Fibroblast of skin of right quadriceps (primary cell): ENCODE measurements at regions not wholly inside any gene's neighbourhood (a gene's known extent, or its start where the extent isn't known, plus 50 kb on each side); places are given as distances from the start of the nearest gene placed in this dataset.
"Not testable (repeated sequence)": the region's sequence is repeated elsewhere in the genome, so short reads cannot be mapped to it uniquely, and the experiment has no call there.

Experiments used
- DNase-seq: peaks from one replicate; pipeline ENCODE4 v3.0.0-alpha.2; 2013

DNA sequence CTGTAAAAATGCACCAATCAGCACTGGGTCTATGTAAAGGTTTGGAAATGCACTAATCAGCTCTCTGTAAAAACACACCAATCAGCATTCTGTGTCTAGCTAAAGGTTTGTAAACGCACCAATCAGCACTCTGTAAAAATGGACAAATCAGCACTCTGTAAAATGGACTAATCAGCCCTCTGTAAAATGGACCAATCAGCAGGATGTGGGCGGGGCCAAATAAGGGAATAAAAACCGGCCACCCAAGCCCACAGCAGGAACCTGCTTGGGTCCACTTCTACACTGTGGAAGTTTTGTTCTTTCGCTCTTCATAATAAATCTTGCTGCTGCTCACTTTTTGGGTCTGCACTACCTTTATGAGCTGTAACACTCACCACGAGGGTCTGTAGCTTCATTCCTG, 101.0 kb downstream of the SMC2 start:
- DNase-seq = not testable (repeated sequence)

DNA sequence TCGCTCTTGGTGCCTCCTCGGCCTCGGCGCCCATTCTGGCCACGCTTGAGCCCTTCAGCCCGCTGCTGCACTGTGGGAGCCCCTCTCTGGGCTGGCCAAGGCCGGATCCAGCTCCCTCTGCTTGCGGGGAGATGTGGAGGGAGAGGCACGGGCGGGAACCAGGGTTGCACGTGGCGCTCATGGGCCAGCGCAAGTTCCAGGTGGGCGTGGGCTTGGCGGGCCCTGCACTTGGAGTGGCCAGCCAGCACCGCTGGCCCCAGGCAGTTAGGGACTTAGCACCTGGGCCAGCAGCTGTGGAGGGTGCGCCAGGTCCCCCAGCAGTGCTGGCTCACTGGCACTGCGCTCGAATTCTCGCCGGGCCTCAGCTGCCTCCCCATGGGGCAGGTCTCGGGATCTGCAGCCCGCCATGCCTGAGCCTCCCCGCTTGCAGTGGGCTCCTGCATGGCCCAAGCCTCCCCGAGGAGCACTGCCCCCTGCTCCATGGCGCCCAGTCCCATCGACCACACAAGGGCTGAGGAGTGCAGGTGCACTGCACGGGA, 106.4 kb downstream of the SMC2 start:
- DNase-seq = no peak

GRCh38 chr9:104206766-104207165, 112.7 kb downstream of the SMC2 start:
- no peak for DNase-seq

DNA sequence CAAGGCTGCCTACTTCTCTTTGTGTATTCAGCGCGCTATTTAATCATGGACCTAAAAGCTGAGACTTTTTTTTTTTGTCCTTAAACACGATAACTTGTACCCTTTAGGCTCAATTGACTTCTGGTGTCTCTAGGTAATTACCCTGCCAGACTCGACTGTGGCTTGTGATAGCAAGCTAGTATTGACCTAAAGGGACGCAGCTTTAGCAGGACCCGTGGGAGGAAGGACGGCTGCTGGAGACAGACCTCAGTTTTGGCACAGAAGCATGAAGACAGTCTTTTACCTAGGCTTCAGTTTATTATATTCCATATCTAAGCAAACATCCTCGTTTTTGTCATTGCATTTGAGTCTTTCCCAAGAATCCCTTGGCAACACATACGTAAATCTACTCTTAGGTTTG, 115.3 kb downstream of the SMC2 start:
- no peak for DNase-seq

- DNase-seq = peak; percentile 32
Observed at GRCh38 chr9:104227108-104227507, 133.0 kb downstream of the SMC2 start.

- peak; percentile 74 for DNase-seq
Observed at GRCh38 chr9:104232781-104233341, 138.8 kb downstream of the SMC2 start.

DNA sequence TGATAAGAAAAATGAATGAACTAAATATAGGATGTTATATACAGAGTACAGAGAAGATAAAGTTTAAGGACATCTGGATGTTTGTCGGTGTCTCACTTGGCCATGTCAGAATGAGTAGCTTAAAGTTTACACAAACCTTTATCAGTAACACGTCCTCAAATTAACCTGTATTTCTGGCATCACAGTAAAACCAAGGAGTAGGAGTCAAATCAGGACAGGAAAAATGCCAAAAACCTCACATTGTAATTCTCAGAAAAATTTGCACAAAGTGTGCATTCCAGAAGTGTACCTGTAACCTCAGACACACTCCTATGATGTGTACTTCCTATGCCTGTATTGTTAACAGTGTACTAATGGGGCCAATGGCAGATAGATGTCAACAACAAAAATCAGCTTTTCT, 139.3 kb downstream of the SMC2 start:
- no peak for DNase-seq

- not testable (repeated sequence) for DNase-seq
Observed at GRCh38 chr9:104234632-104235337, 140.7 kb downstream of the SMC2 start.

DNA sequence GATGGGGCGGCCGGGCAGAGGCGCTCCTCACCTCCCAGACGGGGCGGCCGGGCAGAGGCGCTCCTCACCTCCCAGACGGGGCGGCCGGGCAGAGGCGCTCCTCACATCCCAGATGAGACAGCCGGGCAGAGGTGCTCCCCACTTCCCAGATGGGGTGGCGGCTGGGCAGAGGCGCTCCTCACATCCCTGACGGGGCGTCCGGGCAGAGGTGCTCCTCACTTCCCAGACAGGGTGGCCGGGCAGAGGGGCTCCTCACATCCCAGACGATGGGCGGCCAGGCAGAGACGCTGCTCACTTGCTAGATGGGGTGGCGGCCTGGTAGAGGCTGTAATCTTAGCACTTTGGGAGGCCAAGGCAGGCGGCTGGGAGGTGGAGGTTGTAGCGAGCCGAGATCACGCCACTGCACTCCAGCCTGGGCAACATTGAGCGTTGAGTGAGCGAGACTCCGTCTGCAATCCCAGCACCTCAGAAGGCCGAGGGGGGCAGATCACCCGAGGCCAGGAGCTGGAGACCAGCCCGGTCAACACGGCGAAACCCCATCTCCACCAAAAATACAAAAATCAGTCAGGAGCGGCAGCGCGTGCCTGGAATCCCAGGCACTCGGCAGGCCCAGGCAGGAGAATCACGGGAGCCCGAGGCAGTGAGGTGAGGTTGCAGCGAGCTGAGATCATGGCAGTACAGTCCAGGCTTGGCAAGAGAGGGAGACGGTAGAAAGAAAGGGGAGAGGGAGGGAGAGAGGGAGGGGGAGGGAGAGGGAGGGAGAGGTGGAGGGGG, 141.4 kb downstream of the SMC2 start:
- DNase-seq = not testable (repeated sequence)

- DNase-seq = no peak
Observed at GRCh38 chr9:104238668-104239067, 144.6 kb downstream of the SMC2 start.

DNA sequence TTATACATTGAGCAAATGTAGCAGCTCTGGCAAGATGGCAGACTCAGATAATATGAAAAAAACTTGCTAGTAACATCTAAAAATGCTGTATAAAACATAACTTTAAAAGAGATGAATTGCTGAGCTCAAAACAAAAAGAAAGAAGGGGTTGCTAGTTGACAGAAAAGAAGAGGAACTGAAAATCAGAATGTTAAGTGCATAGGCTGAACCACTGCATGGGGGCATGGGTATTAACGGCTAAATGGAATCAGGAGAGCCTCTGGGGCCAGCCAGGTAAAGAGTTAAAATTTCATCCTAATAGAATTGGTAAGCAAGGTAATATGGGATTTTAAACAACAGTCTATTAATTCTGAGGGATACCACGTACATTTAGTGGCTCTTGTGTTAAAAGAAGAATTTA, 146.8 kb downstream of the SMC2 start:
- no peak for DNase-seq

- DNase-seq = no peak
Observed at GRCh38 chr9:104245925-104246324, 151.8 kb downstream of the SMC2 start.

DNA sequence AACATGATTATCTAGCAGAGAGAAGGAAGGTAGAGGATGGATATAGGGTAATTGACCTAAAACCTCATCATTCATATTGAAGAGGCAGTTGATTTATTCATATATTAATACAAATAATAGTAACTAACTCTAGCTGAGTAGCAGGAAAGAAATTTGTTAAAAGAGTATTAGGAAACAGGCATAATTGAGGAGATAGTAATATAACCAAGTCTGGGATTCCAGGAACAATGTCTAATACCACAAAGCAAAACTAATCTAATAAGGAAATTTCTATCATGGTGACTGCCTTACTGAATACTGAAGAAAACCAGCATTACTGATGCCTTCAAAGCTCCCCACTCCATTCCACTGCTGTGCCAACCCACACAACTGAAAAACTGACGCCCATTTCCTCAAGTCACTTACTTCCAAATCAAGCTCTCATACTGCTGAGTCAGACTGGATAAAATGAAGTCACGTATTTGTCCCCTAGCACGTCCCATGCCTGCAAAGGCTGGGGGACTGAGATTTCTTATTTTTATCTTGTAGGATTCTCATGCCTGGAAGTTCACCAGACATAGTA, 153.9 kb downstream of the SMC2 start:
- DNase-seq = no peak

DNA sequence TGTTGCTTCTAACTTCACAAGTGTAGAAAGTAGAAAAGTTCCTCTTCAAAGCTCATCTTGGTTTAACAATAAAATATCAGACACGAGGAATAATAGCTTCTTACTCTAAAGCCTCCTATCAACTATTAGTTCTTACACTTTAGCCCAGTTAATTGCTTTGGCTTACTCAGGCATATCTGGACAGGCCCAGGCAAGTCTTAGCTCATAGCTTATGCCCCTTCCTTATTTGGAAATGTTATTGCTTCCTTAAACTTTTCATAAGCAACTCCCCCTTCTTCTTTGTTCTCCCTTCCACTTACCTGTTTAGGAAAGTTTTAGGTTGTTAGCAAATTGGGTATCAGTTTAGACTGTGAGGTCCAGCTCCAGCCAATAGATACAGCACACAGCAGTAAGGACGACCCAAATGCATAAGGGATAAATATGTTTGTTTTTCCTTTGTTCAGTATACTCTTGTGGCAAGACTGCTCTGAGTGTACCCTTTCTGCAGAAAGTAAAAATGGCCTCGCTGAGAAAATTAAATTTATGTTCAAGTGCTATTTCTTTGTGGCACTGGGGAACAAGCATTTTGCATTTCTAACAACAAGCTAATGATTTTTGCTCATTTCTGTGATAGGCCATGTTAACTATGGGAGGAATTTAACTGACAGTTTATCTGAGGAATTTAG, 162.1 kb downstream of the SMC2 start:
- DNase-seq = no peak

- no peak for DNase-seq
Observed at GRCh38 chr9:104256696-104257062, 162.6 kb downstream of the SMC2 start.

- DNase-seq = no peak
Observed at GRCh38 chr9:104258296-104259011, 164.3 kb downstream of the SMC2 start.

DNA sequence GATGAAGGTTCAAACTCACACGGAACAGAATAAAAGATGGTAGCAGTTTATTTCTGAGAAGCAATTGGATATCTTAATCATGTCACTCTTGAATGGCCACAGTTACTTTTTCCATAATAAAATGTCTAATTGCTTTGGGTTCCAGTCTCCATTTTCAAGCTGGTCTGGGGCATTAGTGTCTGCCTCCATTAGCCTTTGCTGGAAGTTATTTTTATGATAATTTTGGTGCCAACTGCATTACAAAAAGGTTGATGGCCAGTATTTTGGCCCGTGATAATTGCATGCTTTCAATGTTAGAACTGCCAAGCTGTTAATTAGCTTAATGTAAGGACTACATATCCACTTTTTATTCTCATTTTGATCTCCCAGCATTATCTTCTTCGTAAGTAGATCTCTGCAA, 165.9 kb downstream of the SMC2 start:
- DNase-seq = no peak

DNA sequence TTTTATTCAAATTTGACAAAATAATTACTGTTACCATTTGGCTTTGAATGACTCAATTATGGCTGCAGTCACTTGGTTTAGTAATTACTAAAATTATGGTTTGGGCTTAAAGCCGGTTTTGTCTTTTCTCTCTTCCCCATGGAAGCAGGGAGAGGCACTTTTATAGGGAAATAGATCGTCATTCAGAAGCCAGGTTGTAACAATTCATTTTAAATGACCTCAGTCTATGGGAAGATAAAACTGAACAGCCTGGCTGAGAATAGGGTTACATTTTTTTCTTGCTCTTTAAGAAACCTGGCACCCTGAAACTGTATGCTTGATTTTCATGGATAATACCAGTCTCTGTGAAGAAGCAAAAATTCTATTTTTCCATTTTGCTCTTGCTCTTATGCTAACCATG, 169.8 kb downstream of the SMC2 start:
- no peak for DNase-seq

- no peak for DNase-seq
Observed at GRCh38 chr9:104264431-104264830, 170.3 kb downstream of the SMC2 start.

DNA sequence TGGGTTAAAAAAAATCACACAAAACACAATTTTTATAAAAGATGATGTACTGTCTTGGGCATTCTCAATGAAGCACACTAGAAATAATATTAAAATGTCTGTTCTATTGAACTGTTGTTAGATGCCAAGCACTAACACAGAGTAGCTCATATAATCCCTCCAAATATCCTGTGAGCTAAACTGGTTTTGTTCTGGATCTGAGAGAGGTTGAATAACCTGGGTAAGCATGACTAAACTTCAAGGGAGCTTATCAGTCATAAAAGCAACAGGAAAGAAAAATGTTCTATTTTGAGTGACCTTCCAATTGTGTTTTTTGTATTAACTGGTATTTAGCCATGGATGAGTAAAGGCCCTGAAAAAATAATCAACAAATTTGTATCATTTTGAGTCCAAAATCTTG, 175.3 kb downstream of the SMC2 start:
- no peak for DNase-seq

GRCh38 chr9:104269996-104270963, 176.2 kb downstream of the SMC2 start:
- DNase-seq = no peak
